ENCODE measurements at regions not wholly inside any gene's neighbourhood (a gene's known extent, or its start where the extent isn't known, plus 50 kb on each side); places are given as distances from the start of the nearest gene placed in this dataset.

GRCh38 chr21:29242201-29242600 is 56.5 kb upstream of the BACH1 start:
- no peak for TF ChIP-seq RCOR1 (conservative IDR thresholded peaks at IDR 0.05; ENCODE audit: low read depth, low read length)
- TF ChIP-seq, protein P1, sequence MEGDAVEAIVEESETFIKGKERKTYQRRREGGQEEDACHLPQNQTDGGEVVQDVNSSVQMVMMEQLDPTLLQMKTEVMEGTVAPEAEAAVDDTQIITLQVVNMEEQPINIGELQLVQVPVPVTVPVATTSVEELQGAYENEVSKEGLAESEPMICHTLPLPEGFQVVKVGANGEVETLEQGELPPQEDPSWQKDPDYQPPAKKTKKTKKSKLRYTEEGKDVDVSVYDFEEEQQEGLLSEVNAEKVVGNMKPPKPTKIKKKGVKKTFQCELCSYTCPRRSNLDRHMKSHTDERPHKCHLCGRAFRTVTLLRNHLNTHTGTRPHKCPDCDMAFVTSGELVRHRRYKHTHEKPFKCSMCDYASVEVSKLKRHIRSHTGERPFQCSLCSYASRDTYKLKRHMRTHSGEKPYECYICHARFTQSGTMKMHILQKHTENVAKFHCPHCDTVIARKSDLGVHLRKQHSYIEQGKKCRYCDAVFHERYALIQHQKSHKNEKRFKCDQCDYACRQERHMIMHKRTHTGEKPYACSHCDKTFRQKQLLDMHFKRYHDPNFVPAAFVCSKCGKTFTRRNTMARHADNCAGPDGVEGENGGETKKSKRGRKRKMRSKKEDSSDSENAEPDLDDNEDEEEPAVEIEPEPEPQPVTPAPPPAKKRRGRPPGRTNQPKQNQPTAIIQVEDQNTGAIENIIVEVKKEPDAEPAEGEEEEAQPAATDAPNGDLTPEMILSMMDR (IDR thresholded peaks at IDR 0.05 in 2 of 3, conservative IDR thresholded peaks at IDR 0.05 in 1 of 3; ENCODE audit: control insufficient read depth in 2 of 3, extremely low read depth in 1 of 3, insufficient read depth in 1 of 3, low read depth in 3 of 3, low read length in 3 of 3) = no peak
- no peak for TF ChIP-seq MAX (IDR thresholded peaks at IDR 0.05; ENCODE audit: low read depth, low read length)
- TF ChIP-seq POLR2AphosphoS5 (IDR thresholded peaks at IDR 0.05; ENCODE audit: low read length) = no peak
- TF ChIP-seq YBX1 (IDR thresholded peaks at IDR 0.05) = no peak
- no peak for TF ChIP-seq ZBTB40 (IDR thresholded peaks at IDR 0.05; ENCODE audit: borderline replicate concordance)
- no peak for TF ChIP-seq EZH2 (IDR thresholded peaks at IDR 0.05; ENCODE audit: borderline replicate concordance, control insufficient read depth, low read depth, low read length)
- TF ChIP-seq YY1 (IDR thresholded peaks at IDR 0.05; ENCODE audit: low read depth, low read length) = no peak

Measured in GM12878 (cell line).